ENCODE measurements at regions not wholly inside any gene's neighbourhood (a gene's known extent, or its start where the extent isn't known, plus 50 kb on each side); places are given as distances from the start of the nearest gene placed in this dataset.

- TF ChIP-seq POLR2A (IDR thresholded peaks at IDR 0.05) (no peak), CTCF (IDR thresholded peaks at IDR 0.05) (no peak), POLR2AphosphoS5 (IDR thresholded peaks at IDR 0.05) (no peak)
Observed at GRCh38 chrX:38890326-38890725, 89.1 kb downstream of the MID1IP1 start.
